Superior temporal gyrus (tissue), 1 donor: ENCODE measurements at regions not wholly inside any gene's neighbourhood (a gene's known extent, or its start where the extent isn't known, plus 50 kb on each side); places are given as distances from the start of the nearest gene placed in this dataset.

Experiments
- DNase-seq: peaks from one replicate; pipeline ENCODE4 v3.0.0-alpha.2; 2016; ENCODE audit errors: extremely low spot score

- no peak for DNase-seq
Observed at GRCh38 chr18:73966954-73967353, 180.7 kb downstream of the FBXO15 start.

GRCh38 chr18:73962256-73962655, 185.4 kb downstream of the FBXO15 start:
- DNase-seq, result no peak

- no peak for DNase-seq
Observed at GRCh38 chr18:73961804-73962203, 185.8 kb downstream of the FBXO15 start.

- no peak for DNase-seq
Observed at GRCh38 chr18:73959352-73959751, 188.3 kb downstream of the FBXO15 start.

- no peak for DNase-seq
Observed at GRCh38 chr18:73954268-73954667, 193.4 kb downstream of the FBXO15 start.

- DNase-seq, result no peak
Observed at GRCh38 chr18:73952296-73952946, 195.2 kb downstream of the FBXO15 start.

- no peak for DNase-seq
Observed at GRCh38 chr18:73950116-73950700, 197.4 kb downstream of the FBXO15 start.

- DNase-seq, result no peak
Observed at GRCh38 chr18:73948497-73948896, 199.1 kb downstream of the FBXO15 start.

GRCh38 chr18:73948084-73948483, 199.6 kb downstream of the FBXO15 start:
- no peak for DNase-seq

GRCh38 chr18:73947180-73947921, 200.3 kb downstream of the FBXO15 start:
- DNase-seq, result peak; percentile 54

GRCh38 chr18:73945130-73945792, 202.4 kb downstream of the FBXO15 start:
- DNase-seq, result no peak

- no peak for DNase-seq
Observed at GRCh38 chr18:73944715-73945114, 202.9 kb downstream of the FBXO15 start.

- no peak for DNase-seq
Observed at GRCh38 chr18:73943763-73944162, 203.9 kb downstream of the FBXO15 start.

- no peak for DNase-seq
Observed at GRCh38 chr18:73942956-73943355, 204.7 kb downstream of the FBXO15 start.

- no peak for DNase-seq
Observed at GRCh38 chr18:73942081-73942625, 205.5 kb downstream of the FBXO15 start.

- no peak for DNase-seq
Observed at GRCh38 chr18:73940721-73941120, 206.9 kb downstream of the FBXO15 start.

GRCh38 chr18:73939391-73939790, 208.2 kb downstream of the FBXO15 start:
- DNase-seq, result no peak

- peak; percentile 36 for DNase-seq
Observed at GRCh38 chr18:73933685-73934084, 213.9 kb downstream of the FBXO15 start.

GRCh38 chr18:73932976-73933375, 214.7 kb downstream of the FBXO15 start:
- DNase-seq, result no peak

GRCh38 chr18:73927496-73927895, 220.1 kb downstream of the FBXO15 start:
- no peak for DNase-seq

GRCh38 chr18:73924836-73925235, 222.8 kb downstream of the FBXO15 start:
- no peak for DNase-seq

- no peak for DNase-seq
Observed at GRCh38 chr18:73924307-73924706, 223.3 kb downstream of the FBXO15 start.
